Stomach (tissue), 4 donors: ENCODE measurements at regions not wholly inside any gene's neighbourhood (a gene's known extent, or its start where the extent isn't known, plus 50 kb on each side); places are given as distances from the start of the nearest gene placed in this dataset.

Experiments
- EP300 ChIP-seq: sonication (generic); formaldehyde crosslinking; IDR thresholded peaks from one replicate; pipeline ENCODE4 v1.6.1; 2017; ENCODE audit warnings: antibody characterized with exemption
- POLR2A ChIP-seq, 4 donors: fragments of 450-650 bp; IDR thresholded peaks; one replicate each; pipeline ENCODE4 v1.6.1; 2016; ENCODE audit warnings: antibody characterized with exemption in 4 of 4, control low read depth in 2 of 4, mild to moderate bottlenecking in 1 of 4, moderate library complexity in 1 of 4
- POLR2AphosphoS5 ChIP-seq, 3 donors: sonication (generic); formaldehyde crosslinking; IDR thresholded peaks; one replicate each; pipeline ENCODE4 v1.6.1; 2016; ENCODE audit warnings: antibody characterized with exemption in 3 of 3
- TF ChIP-seq, protein P1 (sequence below), 7 experiments: fragments of 450-650 bp in 4 of 7; fragments of 200-600 bp in 3 of 7; sonication (generic) in 3 of 7; IDR thresholded peaks; one replicate each; pipeline ENCODE4 v1.5.1; 2016 to 2019; ENCODE audit warnings: antibody characterized with exemption in 7 of 7, control low read depth in 2 of 7, mild to moderate bottlenecking in 1 of 7

DNA sequence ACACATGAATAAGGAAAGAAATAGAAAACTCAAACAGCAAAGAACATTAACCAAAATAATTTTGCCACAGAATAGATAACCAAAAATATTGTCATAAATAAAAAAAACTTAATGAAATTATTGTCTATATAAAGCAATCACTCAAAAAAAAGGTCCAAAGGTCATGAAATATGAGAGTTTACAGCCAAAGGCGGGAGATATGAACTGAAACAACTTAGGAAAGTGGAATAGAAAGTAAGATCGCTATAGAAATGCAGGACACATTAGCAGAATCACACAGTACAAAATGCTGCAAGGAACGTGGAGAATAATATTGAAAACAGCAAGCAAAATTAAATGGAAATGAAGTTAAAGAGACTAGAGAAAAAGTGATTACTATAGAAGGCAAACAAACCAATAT lies 375.0 kb upstream of the ARHGEF26 start:
- TF ChIP-seq POLR2A (IDR thresholded peaks at IDR 0.05): no peak
- TF ChIP-seq, protein P1, sequence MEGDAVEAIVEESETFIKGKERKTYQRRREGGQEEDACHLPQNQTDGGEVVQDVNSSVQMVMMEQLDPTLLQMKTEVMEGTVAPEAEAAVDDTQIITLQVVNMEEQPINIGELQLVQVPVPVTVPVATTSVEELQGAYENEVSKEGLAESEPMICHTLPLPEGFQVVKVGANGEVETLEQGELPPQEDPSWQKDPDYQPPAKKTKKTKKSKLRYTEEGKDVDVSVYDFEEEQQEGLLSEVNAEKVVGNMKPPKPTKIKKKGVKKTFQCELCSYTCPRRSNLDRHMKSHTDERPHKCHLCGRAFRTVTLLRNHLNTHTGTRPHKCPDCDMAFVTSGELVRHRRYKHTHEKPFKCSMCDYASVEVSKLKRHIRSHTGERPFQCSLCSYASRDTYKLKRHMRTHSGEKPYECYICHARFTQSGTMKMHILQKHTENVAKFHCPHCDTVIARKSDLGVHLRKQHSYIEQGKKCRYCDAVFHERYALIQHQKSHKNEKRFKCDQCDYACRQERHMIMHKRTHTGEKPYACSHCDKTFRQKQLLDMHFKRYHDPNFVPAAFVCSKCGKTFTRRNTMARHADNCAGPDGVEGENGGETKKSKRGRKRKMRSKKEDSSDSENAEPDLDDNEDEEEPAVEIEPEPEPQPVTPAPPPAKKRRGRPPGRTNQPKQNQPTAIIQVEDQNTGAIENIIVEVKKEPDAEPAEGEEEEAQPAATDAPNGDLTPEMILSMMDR (IDR thresholded peaks at IDR 0.05): no peak
- no peak for TF ChIP-seq EP300
- TF ChIP-seq POLR2AphosphoS5 (IDR thresholded peaks at IDR 0.05): no peak
